Prostate gland (tissue), 2 donors: ENCODE measurements at regions not wholly inside any gene's neighbourhood (a gene's known extent, or its start where the extent isn't known, plus 50 kb on each side); places are given as distances from the start of the nearest gene placed in this dataset.

Source experiments
- CTCF ChIP-seq, 4 experiments: fragments of 200-600 bp in 2 of 4; fragments of 450-650 bp in 2 of 4; sonication (generic) in 2 of 4; IDR thresholded peaks; 1 replicate in 3 of 4; 2 replicates in 1 of 4; pipeline ENCODE4 v1.5.1; 2016 to 2019; ENCODE audit warnings: antibody characterized with exemption in 4 of 4, mild to moderate bottlenecking in 2 of 4, moderate library complexity in 2 of 4
- POLR2AphosphoS5 ChIP-seq: sonication (generic); formaldehyde crosslinking; IDR thresholded peaks from one replicate; pipeline ENCODE4 v1.6.1; 2017; ENCODE audit warnings: antibody characterized with exemption

- TF ChIP-seq CTCF (IDR thresholded peaks at IDR 0.05), result no peak
- no peak for TF ChIP-seq POLR2AphosphoS5
Observed at GRCh38 chr3:46093327-46093942, 66.2 kb upstream of the XCR1 start.
